Left ventricle myocardium superior (tissue), 1 donor: ENCODE measurements at regions not wholly inside any gene's neighbourhood (a gene's known extent, or its start where the extent isn't known, plus 50 kb on each side); places are given as distances from the start of the nearest gene placed in this dataset.

Source experiments
- ATAC-seq: fragments of 200-7000 bp; cut with Tn5 transposase; one replicate; pipeline ENCODE4 v1.9.1; 2020; ENCODE audit warnings: mild to moderate bottlenecking, moderate library complexity
- DNase-seq: peaks from one replicate; pipeline ENCODE4 v3.0.0-alpha.2; 2020
- intact Hi-C: fragments of 100-400 bp; cut with micrococcal nuclease; formaldehyde crosslinking; loops from one replicate; pipeline ENCODE4 v1.11.0; 2022
- donor health status: DM: no; HTN: yes; CAD: no; lungs with severe emphysema.

- intact Hi-C loops = no loop called here
- no peak for ATAC-seq
- no peak for DNase-seq
Measured at GRCh38 chr9:19615036-19615624, 173.7 kb downstream of the SLC24A2 start.

- ATAC-seq (no peak), DNase-seq (no peak)
- intact Hi-C loops = no loop called here
Measured at GRCh38 chr9:19614294-19614693, 174.5 kb downstream of the SLC24A2 start.

GRCh38 chr9:19600538-19600937 lies 188.3 kb downstream of the SLC24A2 start:
- DNase-seq = no peak
- ATAC-seq = no peak
- intact Hi-C loops = no loop called here

- no peak for ATAC-seq
- intact Hi-C loops = no loop called here
- DNase-seq = no peak
Measured at GRCh38 chr9:19598722-19599121, 189.9 kb downstream of the ACER2 start.

DNA sequence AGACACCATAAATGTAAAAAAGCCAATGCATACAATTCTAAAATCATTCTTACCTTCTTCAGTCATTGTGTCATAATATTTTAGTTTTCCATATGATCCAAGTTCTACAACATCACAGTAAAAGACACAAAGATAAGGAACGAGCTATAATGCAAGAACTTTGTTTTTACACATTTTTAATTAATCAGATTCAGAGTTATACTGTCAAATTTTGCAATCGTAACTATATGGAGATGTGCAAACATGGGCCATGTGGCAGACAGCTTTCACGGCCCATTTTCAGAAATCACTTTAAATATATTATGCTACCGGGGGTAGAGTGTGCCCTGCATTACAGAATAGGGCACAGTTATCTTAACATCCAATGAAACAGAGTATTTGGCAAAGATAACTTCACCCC lies 188.4 kb downstream of the ACER2 start:
- intact Hi-C loops = no loop called here
- DNase-seq = no peak
- ATAC-seq = no peak

DNA sequence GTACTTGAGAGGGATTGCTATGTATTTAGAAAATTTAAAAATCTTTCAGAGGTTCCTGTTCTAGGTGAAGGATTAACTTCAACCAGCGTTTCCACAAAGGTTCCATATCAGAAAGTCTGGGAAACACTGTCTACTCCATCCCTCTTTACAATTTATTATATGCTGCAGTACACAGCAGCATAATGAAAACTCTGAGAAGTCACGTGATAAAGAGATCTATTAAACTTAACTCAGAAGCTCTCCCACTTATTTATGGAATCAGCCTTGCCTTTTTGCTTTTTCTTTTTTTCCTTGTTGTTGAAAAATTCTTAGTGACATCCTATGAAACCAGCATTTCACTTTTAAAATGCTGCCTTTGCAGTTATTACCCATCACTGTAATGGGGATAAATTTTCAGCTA lies 186.2 kb downstream of the ACER2 start:
- ATAC-seq (no peak), DNase-seq (no peak)
- intact Hi-C loops = no loop called here

- intact Hi-C loops = no loop called here
- DNase-seq (no peak), ATAC-seq (no peak)
Measured at GRCh38 chr9:19587678-19588077, 178.9 kb downstream of the ACER2 start.

DNA sequence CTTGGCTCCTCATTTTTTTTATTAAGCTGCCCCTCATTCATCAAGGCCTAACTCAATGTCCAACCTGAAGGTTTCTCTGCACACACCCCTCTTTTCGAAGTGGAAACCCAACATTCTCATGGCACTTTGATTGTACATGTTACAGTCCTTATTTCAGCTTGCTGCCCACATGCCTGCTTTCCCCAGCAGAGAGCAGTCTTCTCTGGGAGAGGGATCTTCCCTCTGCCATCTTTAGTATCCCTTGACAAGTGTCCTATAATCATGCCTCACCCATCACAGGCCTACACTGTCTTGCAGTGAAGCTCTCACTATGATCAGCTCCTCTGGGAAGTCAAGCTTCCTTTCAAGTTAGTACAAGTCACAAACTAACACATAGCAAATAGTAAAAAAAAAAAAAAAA lies 175.1 kb downstream of the ACER2 start:
- intact Hi-C loops = no loop called here
- no peak for DNase-seq
- no peak for ATAC-seq

DNA sequence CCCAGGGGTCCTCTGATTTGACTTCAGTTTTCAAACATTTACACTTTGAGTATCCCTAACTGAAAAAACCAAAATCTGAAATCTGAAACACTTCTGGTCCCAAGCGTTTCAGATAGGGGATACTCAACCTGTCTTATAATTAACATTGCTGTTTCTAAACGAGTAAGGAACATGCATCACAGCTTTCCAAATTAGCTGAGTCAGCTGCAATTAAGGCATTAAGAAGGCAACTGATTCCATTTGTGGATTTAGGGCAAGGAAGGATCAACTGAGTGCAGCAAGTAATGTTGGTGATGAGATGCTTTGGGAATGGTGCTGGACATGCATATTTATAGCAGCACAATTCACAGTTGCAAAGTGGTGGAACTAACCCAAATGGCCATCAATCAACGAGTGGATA lies 168.6 kb downstream of the ACER2 start:
- DNase-seq (no peak), ATAC-seq (no peak)

DNA sequence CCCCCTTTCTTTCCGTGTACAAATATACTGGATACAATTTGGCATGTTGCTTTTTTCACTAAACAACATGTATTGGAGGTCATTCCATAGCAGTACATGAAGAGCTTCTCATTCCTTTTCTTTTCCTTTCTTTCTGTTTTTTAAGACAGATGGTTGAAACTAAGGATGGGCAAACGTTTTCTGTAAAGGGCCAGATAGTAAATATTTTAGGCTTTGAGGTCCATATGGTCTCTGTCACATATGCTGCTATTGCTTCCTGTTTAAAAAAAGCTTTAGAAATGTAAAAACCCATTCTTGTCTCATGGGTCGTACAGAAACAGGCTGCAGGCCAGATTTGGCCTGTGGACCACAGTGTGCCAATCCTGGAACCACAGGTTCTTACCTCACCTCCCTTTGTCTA lies 160.1 kb downstream of the ACER2 start:
- DNase-seq (no peak), ATAC-seq (no peak)
- intact Hi-C loops = no loop called here

More for the DNA sequence above, 168.6 kb downstream of the ACER2 start:
- intact Hi-C loops = no loop called here

DNA sequence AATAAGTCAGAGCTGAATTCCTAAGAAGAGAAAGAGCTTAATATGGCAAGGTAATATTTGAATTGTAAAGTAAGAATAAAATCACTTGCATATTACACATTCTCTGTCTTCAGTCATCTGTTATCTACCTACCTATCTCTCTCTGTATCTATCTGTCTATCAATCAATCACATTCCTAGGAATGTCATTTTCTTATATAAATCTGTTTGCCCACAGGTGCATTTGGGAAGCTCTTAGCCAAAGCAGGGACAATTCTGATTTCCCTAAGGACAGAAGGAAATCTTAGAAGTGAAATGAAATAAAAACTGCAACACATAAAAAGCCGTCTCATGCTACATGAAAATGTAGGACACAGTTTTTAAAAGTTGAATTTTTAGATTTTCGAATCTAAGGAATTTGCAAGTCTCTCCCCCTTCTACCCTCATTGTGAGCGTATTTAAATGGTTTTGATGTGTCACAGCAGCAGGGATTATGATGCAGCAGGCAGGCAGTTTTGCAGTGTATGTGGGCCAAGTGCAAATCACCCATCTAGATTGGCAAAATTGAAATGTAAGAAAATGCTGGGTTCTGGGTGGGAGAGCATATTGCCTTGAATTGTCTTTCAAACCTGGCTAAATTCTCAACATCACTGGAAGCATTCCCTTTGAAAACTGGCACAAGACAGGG lies 155.7 kb downstream of the ACER2 start:
- intact Hi-C loops = no loop called here
- ATAC-seq (no peak), DNase-seq (no peak)

GRCh38 chr9:19555214-19555613 lies 146.4 kb downstream of the ACER2 start:
- no peak for ATAC-seq
- intact Hi-C loops = no loop called here

DNA sequence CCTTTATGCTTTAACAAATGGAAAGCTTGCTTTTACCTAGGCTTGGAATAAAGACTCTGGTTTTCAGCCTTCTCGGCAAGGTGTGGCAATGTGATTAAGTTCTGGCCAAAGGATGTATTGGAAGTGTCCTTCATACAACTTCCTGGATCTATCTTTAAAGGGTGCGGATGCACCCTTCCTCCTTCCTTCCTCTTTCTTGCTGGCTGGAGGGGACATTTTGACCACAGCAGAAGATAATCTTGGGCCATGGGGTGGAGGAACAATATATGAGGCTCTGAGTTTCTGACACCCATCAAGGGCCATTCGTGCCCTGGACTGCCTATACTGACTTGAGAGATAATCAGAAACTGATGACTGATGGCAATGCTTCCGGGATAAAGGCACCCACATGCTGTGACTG lies 145.7 kb downstream of the ACER2 start:
- ATAC-seq (no peak), DNase-seq (no peak)
- intact Hi-C loops = no loop called here

More at GRCh38 chr9:19555214-19555613, 146.4 kb downstream of the ACER2 start:
- DNase-seq = no peak

DNA sequence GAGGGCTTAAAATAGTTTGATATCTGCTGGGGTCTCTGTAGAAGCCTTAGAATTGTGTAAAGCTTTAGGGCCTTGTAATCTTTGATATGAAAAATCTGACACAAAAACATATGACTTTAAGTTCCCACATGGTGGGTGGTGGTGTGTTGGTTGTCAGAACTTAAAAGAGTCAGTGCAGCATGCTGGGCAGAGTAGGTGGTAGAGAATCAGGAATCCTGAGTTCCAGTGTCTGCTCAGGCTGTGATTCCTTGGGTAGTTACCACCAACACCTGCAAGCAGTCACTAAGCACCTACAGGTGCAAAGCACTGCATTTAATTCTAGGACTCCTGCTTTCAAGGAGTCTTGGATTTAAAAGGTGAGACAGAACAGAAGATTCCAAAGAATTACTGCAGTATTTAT lies 144.6 kb downstream of the ACER2 start:
- intact Hi-C loops = no loop called here
- DNase-seq = no peak
- no peak for ATAC-seq

DNA sequence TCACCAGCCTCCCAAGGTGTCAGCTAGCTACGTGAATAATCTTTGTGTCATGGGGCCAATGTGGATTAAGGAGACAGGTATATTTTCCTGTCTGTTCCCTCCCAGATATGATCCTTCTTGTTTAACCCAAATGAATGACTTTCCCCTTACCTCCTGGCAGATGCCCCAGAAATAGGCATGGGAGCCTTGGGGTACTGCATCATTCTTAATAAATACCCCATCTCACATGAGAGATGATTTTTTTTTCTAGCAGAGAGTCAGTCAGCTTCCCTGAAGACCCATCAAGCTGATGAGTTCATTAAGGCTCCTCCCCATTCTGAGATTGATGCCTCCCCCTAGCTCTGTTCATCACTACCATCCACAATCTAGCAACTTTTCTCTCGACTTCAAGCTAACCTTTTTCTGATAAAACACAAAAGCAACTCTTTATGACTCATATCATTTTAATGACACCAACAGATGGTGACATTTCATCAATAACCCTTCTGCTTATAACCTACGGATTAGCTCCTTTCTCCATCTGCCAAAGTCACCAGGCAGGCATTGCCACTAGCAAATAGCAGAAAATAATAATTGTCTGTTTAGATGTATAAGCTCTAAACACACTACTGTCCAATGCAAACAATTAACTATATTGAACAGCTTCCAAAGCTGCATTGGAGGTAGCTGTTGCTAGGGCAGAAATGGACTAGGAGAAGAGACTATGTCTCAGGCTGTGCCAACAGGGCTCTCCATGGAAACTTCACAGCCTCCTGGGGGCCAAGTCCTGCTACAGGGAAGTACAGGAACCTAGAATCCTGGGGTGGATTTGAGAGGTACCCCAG lies 143.7 kb downstream of the ACER2 start:
- intact Hi-C loops = no loop called here
- ATAC-seq (no peak), DNase-seq (no peak)

GRCh38 chr9:19551124-19551929 lies 142.5 kb downstream of the ACER2 start:
- no peak for ATAC-seq

GRCh38 chr9:19550009-19550408 lies 141.2 kb downstream of the ACER2 start:
- intact Hi-C loops = no loop called here
- no peak for DNase-seq
- no peak for ATAC-seq

More at GRCh38 chr9:19551124-19551929, 142.5 kb downstream of the ACER2 start:
- intact Hi-C loops = no loop called here
- DNase-seq = peak; percentile 23

DNA sequence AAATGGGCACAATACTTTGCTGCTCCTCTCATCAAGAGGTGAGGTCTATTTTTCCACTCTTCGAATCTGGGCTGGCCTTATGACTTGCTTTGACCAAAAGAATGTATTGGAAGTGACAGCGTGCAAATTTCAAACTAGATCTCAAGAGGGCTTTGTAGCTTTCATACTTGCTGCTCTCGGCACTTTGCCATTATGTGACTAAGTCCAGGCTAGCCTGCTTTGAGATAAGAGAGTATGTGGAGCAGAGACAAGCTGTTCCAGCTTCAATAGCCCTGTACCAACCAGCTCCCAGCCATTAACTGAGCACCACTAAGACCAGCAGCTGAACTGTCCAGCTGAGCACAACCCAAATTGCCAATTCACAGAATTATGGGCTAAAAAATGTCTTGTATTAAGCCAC lies 124.6 kb downstream of the ACER2 start:
- peak; percentile 50 for ATAC-seq
- intact Hi-C loops = no loop called here

DNA sequence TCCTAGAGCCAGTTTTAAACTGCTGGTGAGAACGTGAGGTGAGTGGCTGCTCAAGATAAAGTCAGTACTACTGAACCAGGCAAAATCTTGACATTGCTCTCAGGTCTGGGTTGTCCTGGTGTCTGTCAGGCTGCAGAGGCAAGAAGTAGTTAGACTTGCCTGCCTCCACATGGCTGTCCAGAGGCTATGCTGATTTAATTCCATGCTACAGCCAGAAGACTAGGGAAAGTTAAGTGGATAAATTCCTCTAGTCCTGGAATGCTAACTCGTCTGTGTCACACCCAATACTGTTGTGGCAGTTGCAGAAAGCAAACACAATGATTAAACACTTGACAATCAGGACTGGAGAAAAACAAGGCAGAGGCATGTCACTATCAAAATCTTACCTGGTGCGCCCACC lies 118.9 kb downstream of the ACER2 start:
- intact Hi-C loops = no loop called here
- no peak for DNase-seq
- ATAC-seq = no peak

More for the DNA sequence above, 124.6 kb downstream of the ACER2 start:
- DNase-seq = no peak

DNA sequence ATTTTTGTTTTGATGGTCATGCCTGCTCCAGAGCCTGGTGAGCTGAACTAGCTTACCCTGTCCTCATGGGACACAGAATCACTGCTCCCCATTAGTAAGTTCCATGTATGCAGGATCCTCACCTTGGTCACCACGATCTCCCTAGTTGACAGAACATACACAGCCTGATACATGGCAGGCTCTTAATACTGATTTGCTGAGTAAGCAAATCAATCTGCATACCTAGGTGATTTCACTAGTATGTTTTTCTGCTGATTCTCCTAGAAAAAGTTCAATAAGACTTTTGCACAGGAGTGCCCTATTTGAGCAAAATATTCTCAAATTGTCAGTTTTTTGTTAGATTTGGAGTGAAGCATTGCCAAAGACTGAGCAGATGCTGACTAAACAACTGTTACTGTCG lies 113.7 kb downstream of the ACER2 start:
- no peak for ATAC-seq
- no peak for DNase-seq
- intact Hi-C loops = no loop called here
